ENCODE measurements at regions not wholly inside any gene's neighbourhood (a gene's known extent, or its start where the extent isn't known, plus 50 kb on each side); places are given as distances from the start of the nearest gene placed in this dataset.

GRCh38 chr4:8526363-8526855 lies 53.8 kb upstream of the GPR78 start:
- in situ Hi-C loops (cut with HindIII; ENCODE audit: low sequenced_read_pairs) = no loop called here
- no peak for DNase-seq (ENCODE audit: low read depth)
- no peak for TF ChIP-seq CTCF (IDR thresholded peaks at IDR 0.05; ENCODE audit: low read depth, low read length, missing control alignments)
- no peak overlapping the region for H3K4me3 ChIP-seq (ENCODE audit: low read depth, low read length)

- TF ChIP-seq CTCF (IDR thresholded peaks at IDR 0.05; ENCODE audit: low read depth, low read length, missing control alignments) = no peak
- in situ Hi-C loops (cut with HindIII; ENCODE audit: low sequenced_read_pairs) = no loop called here
- peak; percentile 72 for DNase-seq (ENCODE audit: low read depth)
- H3K4me3 ChIP-seq (ENCODE audit: low read depth, low read length) = no peak overlapping the region
These were observed 51.5 kb upstream of the GPR78 start for GRCh38 chr4:8528713-8529112.
